ENCODE measurements at regions not wholly inside any gene's neighbourhood (a gene's known extent, or its start where the extent isn't known, plus 50 kb on each side); places are given as distances from the start of the nearest gene placed in this dataset.

- Histone ChIP-seq H4K8ac (replicated peaks; ENCODE audit: insufficient read length, low read depth, low read length) (no peak overlapping the region), H3K9ac (ENCODE audit: extremely low read depth, insufficient read length, low read length) (no peak overlapping the region), H3K18ac (ENCODE audit: insufficient read length, low read depth, low read length) (no peak overlapping the region), H2BK12ac (ENCODE audit: insufficient read length, low read depth, low read length) (no peak overlapping the region), H2AFZ (ENCODE audit: low read length) (no peak overlapping the region), H3K4me2 (ENCODE audit: insufficient read depth, insufficient read length, low read length) (no peak overlapping the region), H3K27me3 (ENCODE audit: insufficient read depth, low read length) (no peaks in the 10 kb centered on the region), H3K23me2 (ENCODE audit: insufficient read length, low read depth, low read length, poor library complexity, severe bottlenecking) (no peaks in the 10 kb centered on the region), H3K79me2 (ENCODE audit: insufficient read depth, low read length) (no peaks in the 10 kb centered on the region), H4K91ac (ENCODE audit: insufficient read length, low read depth, low read length) (no peak overlapping the region), H2AK5ac (ENCODE audit: insufficient read length, low read length) (no peak overlapping the region), H3K56ac (ENCODE audit: insufficient read length, low read depth, low read length) (no peak overlapping the region), H3K23ac (ENCODE audit: insufficient read length, low read depth, low read length) (no peak overlapping the region), H3T11ph (ENCODE audit: low read length) (no peak overlapping the region), H2BK120ac (ENCODE audit: low read depth, low read length, poor library complexity, severe bottlenecking) (no peak overlapping the region), H3K27ac (ENCODE audit: insufficient read length, low read depth, low read length) (no peak overlapping the region), H3K14ac (ENCODE audit: insufficient read depth, low read length) (no peak overlapping the region), H2BK5ac (ENCODE audit: insufficient read length, low read length) (no peak overlapping the region), H3K4me1 (ENCODE audit: insufficient read depth, low read length) (no peaks in the 10 kb centered on the region), H3K4ac (ENCODE audit: low read depth, low read length) (no peak overlapping the region), H4K5ac (ENCODE audit: insufficient read length, low read depth, low read length) (no peak overlapping the region), H2BK15ac (ENCODE audit: low read depth, low read length) (no peak overlapping the region), H2BK20ac (ENCODE audit: low read depth, low read length, poor library complexity, severe bottlenecking) (no peak overlapping the region), H4K20me1 (ENCODE audit: control insufficient read depth, insufficient read depth, insufficient read length) (no peaks in the 10 kb centered on the region), H3K9me3 (ENCODE audit: control insufficient read depth, low read depth, low read length) (no peaks in the 10 kb centered on the region), H3K79me1 (ENCODE audit: insufficient read depth, low read depth, low read length, poor library complexity, severe bottlenecking) (no peaks in the 10 kb centered on the region)
- Mint-ChIP-seq H3K9me3 (no peaks in the 10 kb centered on the region; a peak in 1 of 5 replicates), H3K27ac (no peak overlapping the region), H3K27me3 (ENCODE audit: low read depth) (no peaks in the 10 kb centered on the region), H3K36me3 (ENCODE audit: insufficient read depth in 1 of 3, low read depth in 3 of 3) (no peaks in the 10 kb centered on the region), H3K4me3 (no peak overlapping the region), H3K4me1 (no peaks in the 10 kb centered on the region)
- TF ChIP-seq CTCF (conservative IDR thresholded peaks at IDR 0.05), result no peak
- DNase-seq, result no peak
- WGBS (ENCODE audit: extremely low coverage, insufficient read length, low lambda C conversion rate), result no CpG with 5 or more reads among the region's 3 CpGs
Measured at GRCh38 chr9:32045513-32045912, 338.9 kb upstream of the ACO1 start.

All from H9 (cell line).